WERI-Rb-1 (cell line): ENCODE measurements at regions not wholly inside any gene's neighbourhood (a gene's known extent, or its start where the extent isn't known, plus 50 kb on each side); places are given as distances from the start of the nearest gene placed in this dataset.
"Not testable (repeated sequence)": the region's sequence is repeated elsewhere in the genome, so short reads cannot be mapped to it uniquely, and the experiment has no call there.

Experiments
- DNase-seq: peaks from one replicate; pipeline ENCODE4 v3.0.0-alpha.2; 2020
- H3K27ac ChIP-seq: fragments of 250-450 bp; sonication (Bioruptor Pico); 2 replicates; pipeline ENCODE4 v1.5.1; 2020; ENCODE audit warnings: mild to moderate bottlenecking, moderate library complexity
- H3K27me3 ChIP-seq: fragments of 250-450 bp; sonication (Bioruptor Pico); 2 replicates; pipeline ENCODE4 v1.5.1; 2021; ENCODE audit warnings: mild to moderate bottlenecking, low read depth, moderate library complexity; ENCODE audit not compliant: insufficient read depth, severe bottlenecking
- H3K36me3 ChIP-seq: fragments of 250-450 bp; sonication (Bioruptor Pico); 2 replicates; pipeline ENCODE4 v1.5.1; 2020; ENCODE audit warnings: mild to moderate bottlenecking, moderate library complexity
- H3K4me3 ChIP-seq: 2 replicates; pipeline ENCODE4 v1.5.1; 2011; ENCODE audit warnings: low read depth, mild to moderate bottlenecking, control low read depth, low read length
- H3K9me3 ChIP-seq: fragments of 250-450 bp; sonication (Bioruptor Pico); 2 replicates; pipeline ENCODE4 v1.5.1; 2021; ENCODE audit warnings: mild to moderate bottlenecking, moderate library complexity; ENCODE audit not compliant: severe bottlenecking
- CTCF ChIP-seq: IDR thresholded peaks from 2 replicates; pipeline ENCODE4 v1.5.1; 2011; ENCODE audit warnings: low read depth, mild to moderate bottlenecking, control low read depth, inconsistent platforms, low read length

- H3K27ac ChIP-seq, result no peak overlapping the region
These were observed 79.8 kb upstream of the PPARGC1A start for GRCh38 chr4:23969635-23970145.

GRCh38 chr4:23967281-23967680 lies 77.4 kb upstream of the PPARGC1A start:
- H3K27ac ChIP-seq, result no peak overlapping the region
- H3K9me3 ChIP-seq, result no peaks in the 10 kb centered on the region
- H3K36me3 ChIP-seq, result no peaks in the 10 kb centered on the region
- TF ChIP-seq CTCF, result no peak
- H3K27me3 ChIP-seq, result no peaks in the 10 kb centered on the region
- DNase-seq, result no peak
- H3K4me3 ChIP-seq, result no peak overlapping the region

More at GRCh38 chr4:23969635-23970145, 79.8 kb upstream of the PPARGC1A start:
- no peaks in the 10 kb centered on the region for H3K9me3 ChIP-seq
- TF ChIP-seq CTCF, result no peak
- no peak for DNase-seq
- H3K4me3 ChIP-seq, result no peak overlapping the region
- H3K27me3 ChIP-seq, result no peaks in the 10 kb centered on the region
- H3K36me3 ChIP-seq, result no peaks in the 10 kb centered on the region

- DNase-seq, result peak; percentile 16
- H3K27me3 ChIP-seq, result no peaks in the 10 kb centered on the region
- H3K9me3 ChIP-seq, result no peaks in the 10 kb centered on the region
- no peak overlapping the region for H3K4me3 ChIP-seq
- H3K27ac ChIP-seq, result no peak overlapping the region
- no peaks in the 10 kb centered on the region for H3K36me3 ChIP-seq
- TF ChIP-seq CTCF, result peak; percentile 79
These were observed 76.9 kb upstream of the PPARGC1A start for GRCh38 chr4:23966725-23967124.

- no peak overlapping the region for H3K27ac ChIP-seq
- H3K4me3 ChIP-seq, result no peak overlapping the region
- H3K27me3 ChIP-seq, result no peaks in the 10 kb centered on the region
- no peaks in the 10 kb centered on the region for H3K36me3 ChIP-seq
- no peaks in the 10 kb centered on the region for H3K9me3 ChIP-seq
- TF ChIP-seq CTCF, result no peak
- no peak for DNase-seq
These were observed 72.6 kb upstream of the PPARGC1A start for GRCh38 chr4:23962462-23962861.

- not testable (repeated sequence) for DNase-seq
These were observed 71.5 kb upstream of the PPARGC1A start for GRCh38 chr4:23961395-23961794.

GRCh38 chr4:23959396-23960148 lies 69.7 kb upstream of the PPARGC1A start:
- no peaks in the 10 kb centered on the region for H3K9me3 ChIP-seq
- H3K36me3 ChIP-seq, result no peaks in the 10 kb centered on the region
- H3K27me3 ChIP-seq, result no peaks in the 10 kb centered on the region
- no peak for TF ChIP-seq CTCF
- no peak overlapping the region for H3K27ac ChIP-seq
- no peak overlapping the region for H3K4me3 ChIP-seq
- DNase-seq, result no peak

More at GRCh38 chr4:23961395-23961794, 71.5 kb upstream of the PPARGC1A start:
- H3K36me3 ChIP-seq, H3K4me3 ChIP-seq, H3K27me3 ChIP-seq, H3K9me3 ChIP-seq, H3K27ac ChIP-seq: not testable (repeated sequence)
